Immature natural killer cell (primary cell): ENCODE measurements at regions not wholly inside any gene's neighbourhood (a gene's known extent, or its start where the extent isn't known, plus 50 kb on each side); places are given as distances from the start of the nearest gene placed in this dataset.

Experiments
- DNase-seq, 3 donors: peaks; one replicate each; pipeline ENCODE4 v3.0.0; 2022; ENCODE audit warnings: mixed read lengths in 1 of 3
- H3K27ac Mint-ChIP-seq, 6 donors: one replicate each; pipeline ENCODE4 v1.8.0; 2020; ENCODE audit warnings: mixed read lengths in 6 of 6, mild to moderate bottlenecking in 5 of 6, inconsistent platforms in 4 of 6, moderate library complexity in 3 of 6
- H3K27me3 Mint-ChIP-seq, 3 donors: one replicate each; pipeline ENCODE4 v1.8.0; 2020 to 2021; ENCODE audit warnings: low read depth in 3 of 3, mild to moderate bottlenecking in 3 of 3, mixed read lengths in 3 of 3, moderate library complexity in 3 of 3, inconsistent platforms in 1 of 3
- H3K36me3 Mint-ChIP-seq, 3 donors: one replicate each; pipeline ENCODE4 v1.8.0; 2020; ENCODE audit warnings: mixed read lengths in 3 of 3, inconsistent platforms in 2 of 3, mild to moderate bottlenecking in 2 of 3
- H3K4me1 Mint-ChIP-seq, 2 donors: one replicate each; pipeline ENCODE4 v1.8.0; 2020; ENCODE audit warnings: inconsistent platforms in 2 of 2, mild to moderate bottlenecking in 2 of 2, mixed read lengths in 2 of 2, moderate library complexity in 1 of 2
- H3K4me3 Mint-ChIP-seq, 5 donors: one replicate each; pipeline ENCODE4 v1.8.0; 2020; ENCODE audit warnings: mild to moderate bottlenecking in 5 of 5, mixed read lengths in 5 of 5, inconsistent platforms in 3 of 5, moderate library complexity in 3 of 5
- H3K9me3 Mint-ChIP-seq, 6 donors: one replicate each; pipeline ENCODE4 v1.8.0; 2020; ENCODE audit warnings: mild to moderate bottlenecking in 6 of 6, mixed read lengths in 6 of 6, inconsistent platforms in 4 of 6, moderate library complexity in 3 of 6

DNA sequence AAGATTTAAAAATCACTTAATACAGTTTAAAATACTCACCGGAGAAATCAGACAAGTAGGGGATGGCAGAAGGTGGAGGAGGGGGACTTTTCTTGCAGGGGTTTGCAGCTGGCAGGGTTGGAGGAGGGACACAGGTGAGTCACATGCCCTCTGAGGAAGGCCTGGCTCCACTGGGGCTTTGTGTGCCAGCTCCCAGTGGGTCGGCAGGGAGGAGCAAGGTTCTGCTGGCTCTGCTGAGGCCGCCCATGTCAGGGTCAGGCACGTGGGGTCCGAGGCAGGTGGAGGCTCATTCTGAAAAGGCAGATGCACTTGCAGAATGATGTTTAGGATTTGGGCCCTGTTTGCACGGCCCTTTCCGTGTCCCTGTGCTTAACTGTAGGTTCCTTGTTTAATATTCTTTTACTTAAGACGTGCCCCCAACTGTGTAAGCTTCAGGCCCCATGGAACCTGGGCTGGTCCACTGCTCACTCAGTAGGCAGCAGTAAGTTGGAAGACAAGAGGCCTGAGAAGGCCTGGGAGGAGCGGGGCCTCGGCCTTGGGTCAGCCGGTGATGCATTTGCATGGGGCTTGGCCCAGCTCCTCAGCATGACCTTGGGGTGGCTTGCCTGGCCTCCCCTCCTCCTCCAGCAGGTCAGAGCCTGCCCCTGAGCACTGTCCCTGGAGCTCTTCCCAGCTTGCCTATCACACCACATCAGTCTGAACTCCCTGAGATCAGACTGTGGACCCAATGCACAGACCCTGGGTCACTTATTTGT lies 141.0 kb downstream of the GLI2 start:
- peaks cover 0 to 7% (median 1%) of the 10 kb centered on the region in 3 donors for H3K27me3 Mint-ChIP-seq
- no peaks in the 10 kb centered on the region for H3K9me3 Mint-ChIP-seq
- DNase-seq = no peak
- H3K4me3 Mint-ChIP-seq = no peak overlapping the region
- no peaks in the 10 kb centered on the region for H3K36me3 Mint-ChIP-seq
- H3K27ac Mint-ChIP-seq = no peak overlapping the region
- H3K4me1 Mint-ChIP-seq = no peaks in the 10 kb centered on the region

DNA sequence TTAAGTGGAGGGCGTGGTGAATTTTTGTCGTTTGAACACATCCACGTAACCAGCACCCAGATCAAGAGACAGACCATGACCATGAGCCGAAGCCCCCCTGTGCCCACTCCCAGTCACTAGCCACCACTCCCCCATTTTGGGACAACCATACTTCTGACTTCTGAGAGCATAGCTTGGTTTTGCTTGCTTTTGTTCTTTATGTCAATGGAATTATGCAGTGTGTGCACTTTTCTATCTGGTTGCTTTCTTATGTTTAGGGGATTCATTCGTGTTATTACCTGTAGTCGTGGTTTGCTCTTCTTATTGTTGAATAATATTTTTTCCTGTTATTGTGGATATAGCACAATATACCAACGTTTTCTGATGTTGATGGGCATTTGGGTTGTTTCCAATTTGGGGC lies 141.7 kb downstream of the GLI2 start:
- Mint-ChIP-seq H3K27me3 (peaks cover 0 to 7% (median 1%) of the 10 kb centered on the region in 3 donors), H3K36me3 (no peaks in the 10 kb centered on the region), H3K27ac (no peak overlapping the region), H3K4me1 (no peaks in the 10 kb centered on the region), H3K4me3 (no peak overlapping the region), H3K9me3 (no peaks in the 10 kb centered on the region)
- no peak for DNase-seq

DNA sequence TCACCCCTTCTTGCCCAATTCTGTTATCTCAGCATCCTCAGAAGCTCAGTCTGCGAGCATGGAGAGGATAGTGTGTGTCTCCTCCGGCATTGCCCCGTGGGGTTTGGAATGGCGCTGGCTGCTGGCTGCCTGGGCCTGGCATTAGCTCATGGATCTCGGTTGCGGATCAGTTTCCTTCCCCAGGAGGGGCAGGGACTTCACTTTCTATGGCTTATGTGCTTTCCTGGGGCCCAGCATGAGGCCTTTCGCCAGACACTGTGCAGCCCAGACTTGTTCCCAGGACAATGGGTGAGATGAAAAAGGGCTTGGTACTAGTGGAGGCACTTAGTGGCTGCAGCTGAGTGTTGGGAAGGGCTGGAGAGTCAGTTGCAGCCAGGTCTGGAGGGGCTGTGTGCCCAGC lies 143.3 kb downstream of the GLI2 start:
- no peaks in the 10 kb centered on the region for H3K4me1 Mint-ChIP-seq
- peaks cover 0 to 7% (median 1%) of the 10 kb centered on the region in 3 donors for H3K27me3 Mint-ChIP-seq
- H3K36me3 Mint-ChIP-seq = no peaks in the 10 kb centered on the region
- H3K9me3 Mint-ChIP-seq = no peaks in the 10 kb centered on the region
- no peak overlapping the region for H3K27ac Mint-ChIP-seq
- no peak for DNase-seq
- H3K4me3 Mint-ChIP-seq = no peak overlapping the region

DNA sequence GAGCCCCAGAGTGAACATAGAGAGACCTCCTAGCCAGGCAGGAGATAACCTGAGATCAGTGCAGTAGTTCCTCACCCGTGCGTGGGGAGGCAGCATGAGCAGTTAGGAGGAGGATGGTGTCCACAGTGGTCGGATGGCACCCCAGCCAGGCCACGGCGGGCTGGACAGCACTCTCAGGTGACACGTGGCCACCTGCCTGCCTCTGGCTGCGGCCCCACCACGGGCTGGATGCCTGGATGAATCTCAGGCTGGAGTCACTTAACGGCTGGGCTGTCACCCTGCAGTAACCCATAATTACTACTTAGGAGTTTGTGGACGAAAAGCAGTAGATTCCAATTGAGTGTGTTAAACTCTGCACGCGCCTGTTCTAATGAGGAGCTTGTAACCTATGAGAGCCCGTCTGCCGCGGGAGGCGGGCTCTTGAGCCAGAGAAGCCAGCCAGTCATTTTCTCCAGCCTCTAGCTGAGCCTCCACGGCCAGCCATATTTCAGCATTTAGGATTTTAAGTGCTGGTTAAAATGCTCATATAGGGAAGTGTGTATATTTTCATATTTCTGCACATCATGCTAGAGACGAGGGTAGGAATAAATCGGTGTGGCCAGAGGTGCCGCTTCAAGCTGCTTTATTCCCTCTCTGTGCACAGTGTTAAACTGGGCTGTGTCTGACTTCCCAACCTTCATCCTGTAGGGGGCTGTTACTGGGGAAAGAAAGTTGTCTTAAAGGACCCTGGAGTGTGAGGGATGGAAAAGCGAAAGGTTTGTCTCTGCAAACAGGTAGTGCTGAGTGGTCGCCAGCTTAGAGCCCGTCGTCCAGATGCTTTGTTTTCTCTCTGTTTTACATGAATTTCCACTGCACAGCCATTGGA lies 144.0 kb downstream of the GLI2 start:
- no peak for DNase-seq
- Mint-ChIP-seq H3K27me3 (peaks cover 0 to 7% (median 1%) of the 10 kb centered on the region in 3 donors), H3K4me3 (no peak overlapping the region), H3K4me1 (no peaks in the 10 kb centered on the region), H3K27ac (no peak overlapping the region), H3K9me3 (no peaks in the 10 kb centered on the region), H3K36me3 (no peaks in the 10 kb centered on the region)

DNA sequence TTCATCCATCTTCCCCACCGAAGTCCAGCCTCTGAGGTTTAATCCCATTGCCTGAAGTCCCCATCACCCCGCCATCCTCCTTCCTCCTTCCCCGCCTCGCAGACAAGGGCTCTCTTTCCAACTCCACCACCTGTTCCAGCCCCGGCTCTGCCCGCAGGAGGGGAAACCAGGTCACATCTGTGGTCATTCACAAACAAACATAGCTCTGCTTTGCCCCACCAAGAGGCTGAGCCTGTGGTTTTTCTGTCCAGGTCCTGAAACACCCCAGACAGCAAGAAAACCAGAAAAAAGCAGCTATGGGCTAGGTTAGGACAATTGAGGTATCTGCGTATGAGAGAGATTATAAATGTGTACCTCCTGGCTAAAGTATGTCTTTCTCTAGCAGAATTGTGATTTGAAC lies 144.7 kb downstream of the GLI2 start:
- no peak for DNase-seq
- Mint-ChIP-seq H3K4me3 (no peak overlapping the region), H3K27ac (no peak overlapping the region), H3K27me3 (peaks cover 0 to 7% (median 2%) of the 10 kb centered on the region in 3 donors), H3K36me3 (no peaks in the 10 kb centered on the region), H3K4me1 (no peaks in the 10 kb centered on the region), H3K9me3 (no peaks in the 10 kb centered on the region)

DNA sequence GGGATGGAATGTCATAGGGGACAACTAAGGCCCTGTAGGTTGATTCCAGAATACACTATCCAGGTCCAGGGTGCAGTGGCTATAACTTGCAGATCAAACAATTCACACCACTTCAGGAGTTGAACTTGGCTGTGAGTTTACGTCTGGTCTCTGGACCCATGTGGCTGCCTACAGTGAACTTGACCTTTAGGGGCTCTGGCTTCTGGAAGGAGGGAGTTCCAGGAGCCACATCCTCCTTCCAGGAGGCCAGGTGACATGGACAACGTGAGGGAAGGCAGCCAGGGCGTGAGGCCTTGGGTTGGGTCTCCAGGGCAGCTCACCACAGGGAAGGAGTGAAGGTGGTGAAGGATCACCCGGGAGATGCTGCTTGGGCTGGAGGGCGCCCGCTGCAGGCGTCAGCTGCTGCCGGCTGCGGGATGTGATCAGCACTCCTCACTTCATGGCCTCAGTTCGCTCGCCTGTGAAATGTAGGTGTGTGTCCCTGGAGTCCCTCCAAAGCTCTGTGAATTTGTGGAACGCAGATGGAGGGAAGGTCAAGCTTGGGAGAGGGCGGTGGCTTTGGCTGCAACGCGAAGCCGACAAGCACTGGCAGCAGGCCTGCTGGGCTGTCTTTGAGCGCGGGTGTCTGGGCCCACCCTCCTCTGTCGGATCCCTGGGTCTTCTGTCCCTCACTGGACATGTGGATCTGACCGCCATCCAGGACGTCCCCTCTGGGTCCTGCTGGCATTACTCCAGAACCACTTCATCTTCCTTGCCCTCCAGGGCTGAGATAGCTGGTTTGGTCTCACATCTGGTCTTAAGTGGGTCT lies 146.5 kb downstream of the GLI2 start:
- peaks cover 2 to 9% (median 3%) of the 10 kb centered on the region in 3 donors for H3K27me3 Mint-ChIP-seq
- H3K9me3 Mint-ChIP-seq = no peaks in the 10 kb centered on the region
- no peak overlapping the region for H3K4me3 Mint-ChIP-seq
- DNase-seq = no peak
- H3K4me1 Mint-ChIP-seq = no peaks in the 10 kb centered on the region
- H3K27ac Mint-ChIP-seq = no peak overlapping the region
- H3K36me3 Mint-ChIP-seq = no peaks in the 10 kb centered on the region

DNA sequence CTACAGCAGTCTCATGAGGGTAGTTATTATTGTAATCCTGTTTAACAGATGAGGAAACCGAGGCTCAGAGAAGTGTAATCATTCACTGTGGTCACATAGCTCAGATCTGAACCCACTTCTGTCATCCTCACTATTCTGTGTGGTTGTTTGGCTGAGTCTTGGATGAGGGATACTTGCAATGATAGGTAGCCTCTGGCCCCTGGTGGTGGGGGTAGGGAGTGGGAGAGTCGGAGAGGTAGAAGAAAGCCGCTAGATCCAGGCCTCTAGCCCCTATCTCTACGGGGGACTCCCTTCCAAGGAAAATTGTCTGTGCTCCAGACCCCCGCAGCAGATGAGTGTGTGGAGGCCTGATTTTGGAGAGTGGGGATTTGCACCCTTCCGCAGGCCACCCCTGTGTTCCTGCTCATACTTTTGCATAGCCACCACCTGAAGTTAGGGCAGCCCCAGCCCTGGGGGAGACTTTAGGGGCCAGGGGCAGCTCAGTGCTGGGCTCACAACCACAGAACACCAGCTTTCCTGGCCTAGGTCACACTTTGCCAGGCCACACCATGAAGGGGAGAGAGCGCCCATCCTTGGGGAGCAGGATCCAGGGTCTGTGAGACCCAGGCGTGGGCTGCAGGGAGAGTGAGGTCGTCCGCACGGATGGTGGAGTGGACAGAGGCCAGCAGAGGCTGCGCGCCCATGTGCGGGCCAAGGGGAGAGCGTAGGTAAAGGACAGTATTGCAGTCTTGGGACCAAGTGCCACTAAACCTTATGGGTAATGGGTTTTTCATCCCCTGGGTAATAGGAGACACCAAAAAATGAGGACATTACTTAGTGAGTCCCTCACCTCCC lies 148.2 kb downstream of the GLI2 start:
- Mint-ChIP-seq H3K36me3 (no peaks in the 10 kb centered on the region), H3K4me3 (no peak overlapping the region), H3K27ac (no peak overlapping the region), H3K27me3 (peaks cover 2 to 9% (median 3%) of the 10 kb centered on the region in 3 donors), H3K4me1 (no peaks in the 10 kb centered on the region), H3K9me3 (no peaks in the 10 kb centered on the region)
- no peak for DNase-seq

DNA sequence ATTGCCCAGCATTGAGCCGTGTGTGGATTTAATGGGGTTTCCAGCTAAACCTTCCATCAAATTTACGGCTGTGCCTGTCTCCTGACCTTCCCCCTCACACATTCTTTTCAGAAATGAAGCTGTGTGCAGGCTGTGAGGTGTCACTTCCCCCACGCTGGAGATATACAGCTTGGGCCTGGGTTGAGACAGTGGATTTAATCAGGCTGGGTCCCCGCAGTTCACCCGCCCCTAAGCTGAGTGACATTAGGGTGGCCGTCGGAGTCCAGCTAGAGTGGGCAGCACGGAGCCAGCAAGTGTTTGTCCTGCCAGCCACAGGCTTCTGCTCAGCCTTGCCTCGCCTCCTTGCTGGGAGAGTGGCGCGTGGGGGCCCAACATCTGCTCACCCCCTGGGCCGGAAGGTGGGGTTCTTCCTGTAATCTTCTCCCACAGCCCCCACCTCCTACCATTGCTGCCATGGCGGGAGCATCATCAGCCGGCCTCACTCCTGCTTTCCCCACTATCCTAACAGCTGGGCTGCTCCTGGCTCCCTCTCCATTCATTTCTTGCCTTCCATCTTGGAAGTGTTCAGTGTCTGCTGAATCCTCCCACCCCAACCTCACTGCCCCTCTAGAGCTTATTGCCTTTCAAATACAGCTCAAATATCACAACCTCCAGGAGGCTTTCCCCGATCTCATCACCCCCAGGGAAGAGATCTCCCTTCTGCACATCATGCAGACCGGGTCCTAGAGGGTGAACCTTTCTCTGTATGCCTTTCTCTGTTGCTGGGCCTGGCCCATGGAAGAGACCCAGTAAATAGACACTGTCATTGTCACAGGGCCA lies 149.0 kb downstream of the GLI2 start:
- no peaks in the 10 kb centered on the region for H3K4me1 Mint-ChIP-seq
- no peak for DNase-seq
- H3K27ac Mint-ChIP-seq = no peak overlapping the region
- H3K9me3 Mint-ChIP-seq = no peaks in the 10 kb centered on the region
- no peaks in the 10 kb centered on the region for H3K36me3 Mint-ChIP-seq
- no peak overlapping the region for H3K4me3 Mint-ChIP-seq
- peaks cover 2 to 9% (median 3%) of the 10 kb centered on the region in 3 donors for H3K27me3 Mint-ChIP-seq

DNA sequence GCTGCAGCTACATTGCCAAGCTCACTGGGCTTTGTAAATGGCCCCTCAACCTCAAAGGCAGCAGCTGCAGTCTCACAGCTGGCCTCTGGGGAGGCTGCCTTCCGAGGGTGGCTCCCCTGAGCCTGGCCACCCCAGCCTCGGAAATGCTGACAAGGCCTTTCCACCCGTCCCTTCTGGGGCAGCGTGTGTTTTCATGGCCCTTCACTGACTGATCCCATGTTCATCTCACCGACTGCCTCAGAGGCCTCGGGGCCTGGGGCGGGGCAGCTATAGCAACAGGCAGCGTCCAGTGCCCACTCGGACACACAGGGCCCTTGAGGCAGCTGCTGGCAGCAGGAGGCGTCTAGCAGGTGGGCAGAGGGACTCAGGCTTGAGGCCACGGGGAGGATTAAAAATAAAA lies 149.7 kb downstream of the GLI2 start:
- Mint-ChIP-seq H3K4me3 (no peak overlapping the region), H3K27me3 (peaks cover 2 to 6% (median 3%) of the 10 kb centered on the region in 3 donors), H3K9me3 (no peaks in the 10 kb centered on the region), H3K4me1 (no peaks in the 10 kb centered on the region), H3K36me3 (no peaks in the 10 kb centered on the region), H3K27ac (no peak overlapping the region)
- no peak for DNase-seq

DNA sequence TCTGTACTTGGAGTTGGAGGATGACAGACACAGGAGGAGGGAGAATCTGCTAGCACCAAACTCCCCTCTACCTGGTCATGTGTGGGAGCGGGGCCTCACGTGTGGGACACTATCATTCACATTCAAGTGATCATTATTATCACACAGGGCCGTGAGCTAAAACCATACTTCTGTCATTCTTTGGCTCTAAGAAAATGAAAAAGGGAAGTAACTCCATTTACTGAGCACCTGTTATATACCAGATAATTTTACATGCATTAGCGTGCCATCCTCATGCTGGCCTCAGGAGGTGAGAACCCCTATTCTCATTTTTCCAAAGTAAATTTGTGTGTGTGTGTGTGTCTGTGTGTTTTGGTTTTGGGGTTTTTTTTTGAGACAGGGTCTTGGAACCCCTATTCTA lies 150.1 kb downstream of the GLI2 start:
- H3K27ac Mint-ChIP-seq = no peak overlapping the region
- H3K27me3 Mint-ChIP-seq = peaks cover 2 to 3% (median 3%) of the 10 kb centered on the region in 3 donors
- H3K4me3 Mint-ChIP-seq = no peak overlapping the region
- H3K9me3 Mint-ChIP-seq = no peaks in the 10 kb centered on the region
- DNase-seq = no peak
- H3K4me1 Mint-ChIP-seq = no peaks in the 10 kb centered on the region
- H3K36me3 Mint-ChIP-seq = no peaks in the 10 kb centered on the region

DNA sequence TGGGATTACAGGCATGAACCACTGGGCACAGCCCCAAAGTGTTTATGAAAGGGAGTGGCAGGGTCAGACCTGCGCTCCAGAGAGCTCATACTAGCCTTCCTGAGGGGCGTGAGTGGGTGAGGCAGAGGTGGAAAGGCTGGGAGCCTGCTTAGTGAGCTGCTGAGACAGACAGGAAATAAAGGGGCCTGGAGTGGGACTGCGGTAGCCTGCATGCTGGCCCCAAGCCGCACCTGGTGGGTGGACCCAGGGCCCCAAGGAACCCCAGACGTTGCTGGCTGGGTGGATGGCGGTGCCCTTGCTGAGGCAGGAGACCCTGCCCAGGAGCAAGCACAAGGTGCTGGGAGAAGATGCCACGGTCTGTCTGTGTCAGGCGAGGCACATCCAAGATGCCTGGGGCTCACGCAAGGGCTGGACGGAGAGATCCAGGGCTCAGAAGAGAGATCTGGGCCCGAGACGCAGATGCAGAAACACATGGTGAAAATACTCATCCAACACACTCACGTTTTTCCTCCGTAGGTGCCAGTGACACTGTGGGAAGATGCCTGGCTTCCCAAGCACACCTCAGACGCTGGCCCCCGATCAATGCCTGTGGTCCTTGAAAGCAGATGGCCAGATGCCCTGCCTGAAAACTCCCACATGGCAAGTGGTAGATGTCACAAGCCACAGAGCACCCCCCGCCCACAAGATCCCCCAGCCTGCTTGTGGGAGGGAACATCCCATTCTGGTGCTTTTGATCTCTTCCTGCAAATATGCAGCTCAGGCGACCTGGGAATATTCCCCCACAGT lies 151.1 kb downstream of the GLI2 start:
- Mint-ChIP-seq H3K4me1 (no peaks in the 10 kb centered on the region), H3K27ac (no peak overlapping the region), H3K27me3 (peaks cover 2 to 3% (median 2%) of the 10 kb centered on the region in 3 donors), H3K9me3 (no peaks in the 10 kb centered on the region), H3K36me3 (no peaks in the 10 kb centered on the region), H3K4me3 (no peak overlapping the region)
- no peak for DNase-seq

DNA sequence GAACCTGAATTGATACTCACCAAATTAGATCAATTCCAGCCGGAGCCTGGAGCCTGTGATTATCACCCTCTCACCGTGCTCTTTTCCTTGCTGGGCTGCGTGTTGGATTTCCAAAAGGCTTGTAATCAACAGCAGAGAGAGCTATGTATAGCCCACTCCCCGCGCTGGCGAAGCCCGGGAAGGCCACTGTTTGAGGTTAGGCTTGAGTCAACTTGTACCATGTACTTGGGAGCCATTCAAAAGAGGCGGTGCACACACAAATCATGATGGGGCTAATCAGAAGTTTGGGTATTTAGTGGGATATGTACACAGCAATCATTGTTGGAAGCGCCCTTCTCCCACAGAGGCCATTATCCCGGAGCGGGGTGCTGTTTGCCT lies 151.6 kb downstream of the GLI2 start:
- Mint-ChIP-seq H3K27ac (no peak overlapping the region), H3K36me3 (no peaks in the 10 kb centered on the region), H3K4me1 (no peaks in the 10 kb centered on the region), H3K4me3 (no peak overlapping the region), H3K9me3 (no peaks in the 10 kb centered on the region), H3K27me3 (peaks cover 2 to 3% (median 2%) of the 10 kb centered on the region in 3 donors)
- DNase-seq = no peak
